Suppressor macrophage treated with lipopolysaccharide for 1 hour (primary cell): ENCODE measurements at regions not wholly inside any gene's neighbourhood (a gene's known extent, or its start where the extent isn't known, plus 50 kb on each side); places are given as distances from the start of the nearest gene placed in this dataset.
"Not testable (repeated sequence)": the region's sequence is repeated elsewhere in the genome, so short reads cannot be mapped to it uniquely, and the experiment has no call there.

Source experiments
- DNase-seq, 3 donors: peaks; one replicate each; pipeline ENCODE4 v3.0.0-alpha.2; 2020 to 2022

DNA sequence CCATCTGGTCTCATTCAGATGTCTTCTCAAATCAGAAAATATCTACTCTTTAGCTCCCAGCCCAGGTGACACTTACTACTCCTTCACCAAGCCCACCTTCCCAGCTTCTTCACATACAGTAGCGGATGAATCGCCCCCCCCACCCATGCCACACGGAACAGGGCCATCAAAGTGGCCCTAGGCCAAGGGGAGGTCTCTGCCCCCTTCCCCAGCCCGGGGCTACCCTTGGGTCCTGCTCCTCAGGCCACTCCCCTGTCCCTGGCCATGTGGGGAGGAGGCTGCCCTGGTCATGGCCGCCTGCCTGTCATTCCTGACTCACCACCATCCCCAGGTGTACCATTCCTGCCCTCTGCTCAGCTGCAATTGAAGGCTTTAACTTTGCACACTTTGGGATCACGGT, 142.8 kb downstream of the NECTIN1 start:
- no peak for DNase-seq

- DNase-seq: no peak
Measured at GRCh38 chr11:119585043-119585781, 143.8 kb downstream of the NECTIN1 start.

DNA sequence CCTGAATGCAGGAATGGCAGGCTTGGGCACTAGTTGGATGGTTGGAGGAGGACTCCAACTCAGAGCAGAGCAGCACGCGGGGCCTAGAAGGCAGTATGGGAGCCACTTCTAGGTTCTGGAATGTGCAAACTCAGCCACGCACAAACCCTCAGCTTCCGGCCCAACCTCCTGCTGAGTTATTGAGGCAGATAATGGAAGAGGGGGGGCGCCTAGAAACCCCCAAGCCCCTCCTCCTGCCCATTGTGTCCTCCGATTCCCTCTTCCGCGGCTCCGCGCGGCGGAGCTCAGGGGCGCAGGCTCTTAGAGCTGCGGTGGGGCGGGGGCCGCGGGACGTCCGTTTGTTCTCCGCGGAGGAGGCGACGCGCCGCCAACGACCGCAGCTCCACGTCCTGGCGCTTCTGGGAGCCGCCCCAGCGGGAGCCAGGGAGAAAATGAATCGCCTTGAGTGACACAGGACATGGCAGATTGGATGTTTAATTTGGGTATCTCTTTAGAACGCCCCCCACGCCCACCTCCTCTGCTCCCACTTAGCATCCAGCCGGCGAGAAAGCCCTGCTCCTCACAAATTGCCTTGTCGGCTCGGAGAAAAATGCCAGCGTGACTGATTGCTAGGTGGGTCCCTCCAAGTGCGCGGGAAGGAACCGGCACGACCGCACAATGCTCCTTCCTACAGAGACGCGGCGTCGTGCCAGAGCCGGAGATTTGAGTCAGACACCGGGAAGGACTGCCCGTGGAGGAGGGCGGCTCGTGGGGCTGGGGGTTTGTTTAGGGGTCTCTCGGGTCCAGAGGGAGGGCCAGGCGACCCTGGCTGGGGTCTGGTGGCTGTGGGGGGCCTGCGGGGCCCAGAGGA, 144.6 kb downstream of the NECTIN1 start:
- DNase-seq: peak; percentile 27 to 55 (median 36)

DNA sequence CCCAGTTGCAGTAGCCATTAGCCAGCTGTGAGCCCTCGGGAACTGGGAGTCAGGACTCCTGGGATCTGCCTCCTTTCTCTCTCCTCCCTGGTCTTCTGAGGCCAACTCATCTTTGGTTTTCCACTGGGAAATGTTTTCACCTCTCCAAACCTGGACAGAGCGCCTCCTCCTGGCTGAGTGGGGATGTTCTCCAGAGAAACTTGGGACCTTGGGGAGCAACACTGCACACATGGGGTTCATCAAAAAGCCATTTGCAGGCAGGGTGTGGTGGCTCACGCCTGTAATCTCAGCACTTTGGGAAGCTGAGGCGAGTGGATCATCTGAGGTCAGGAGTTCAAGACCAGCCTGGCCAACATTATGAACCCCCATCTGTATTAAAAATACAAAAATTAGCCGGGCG, 145.4 kb downstream of the NECTIN1 start:
- DNase-seq: no peak

- DNase-seq: not testable (repeated sequence)
Measured at GRCh38 chr11:119581396-119581795, 147.6 kb downstream of the NECTIN1 start.

- DNase-seq: no peak
Measured at GRCh38 chr11:119580751-119581150, 148.2 kb downstream of the NECTIN1 start.

- DNase-seq: peak; percentile 22 to 39 (median 22)
Measured at GRCh38 chr11:119580081-119580480, 148.9 kb downstream of the NECTIN1 start.

GRCh38 chr11:119578521-119579191, 150.3 kb downstream of the NECTIN1 start:
- peak; percentile 33 to 44 (median 40) for DNase-seq

DNA sequence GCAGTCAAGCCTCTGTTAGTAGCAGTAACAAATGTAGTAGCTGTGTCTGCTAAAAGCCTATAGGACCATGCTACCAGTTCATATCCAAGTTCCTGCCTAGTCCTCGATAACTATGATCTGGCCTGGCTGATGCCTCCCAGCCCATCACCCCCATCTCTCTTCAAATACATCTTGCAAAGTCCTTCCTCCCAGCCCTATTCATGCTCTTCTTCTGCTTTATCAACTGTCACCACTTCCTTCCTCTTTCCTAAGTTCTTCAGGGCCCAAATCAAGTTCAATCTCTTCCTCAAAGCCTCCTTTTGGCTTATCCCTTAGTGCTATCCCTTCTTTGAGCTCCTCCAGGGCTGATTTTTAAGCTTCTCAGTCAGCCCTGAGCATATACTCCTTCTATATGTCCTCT, 150.9 kb upstream of the THY1 start:
- peak; percentile 59 to 73 (median 66) for DNase-seq

DNA sequence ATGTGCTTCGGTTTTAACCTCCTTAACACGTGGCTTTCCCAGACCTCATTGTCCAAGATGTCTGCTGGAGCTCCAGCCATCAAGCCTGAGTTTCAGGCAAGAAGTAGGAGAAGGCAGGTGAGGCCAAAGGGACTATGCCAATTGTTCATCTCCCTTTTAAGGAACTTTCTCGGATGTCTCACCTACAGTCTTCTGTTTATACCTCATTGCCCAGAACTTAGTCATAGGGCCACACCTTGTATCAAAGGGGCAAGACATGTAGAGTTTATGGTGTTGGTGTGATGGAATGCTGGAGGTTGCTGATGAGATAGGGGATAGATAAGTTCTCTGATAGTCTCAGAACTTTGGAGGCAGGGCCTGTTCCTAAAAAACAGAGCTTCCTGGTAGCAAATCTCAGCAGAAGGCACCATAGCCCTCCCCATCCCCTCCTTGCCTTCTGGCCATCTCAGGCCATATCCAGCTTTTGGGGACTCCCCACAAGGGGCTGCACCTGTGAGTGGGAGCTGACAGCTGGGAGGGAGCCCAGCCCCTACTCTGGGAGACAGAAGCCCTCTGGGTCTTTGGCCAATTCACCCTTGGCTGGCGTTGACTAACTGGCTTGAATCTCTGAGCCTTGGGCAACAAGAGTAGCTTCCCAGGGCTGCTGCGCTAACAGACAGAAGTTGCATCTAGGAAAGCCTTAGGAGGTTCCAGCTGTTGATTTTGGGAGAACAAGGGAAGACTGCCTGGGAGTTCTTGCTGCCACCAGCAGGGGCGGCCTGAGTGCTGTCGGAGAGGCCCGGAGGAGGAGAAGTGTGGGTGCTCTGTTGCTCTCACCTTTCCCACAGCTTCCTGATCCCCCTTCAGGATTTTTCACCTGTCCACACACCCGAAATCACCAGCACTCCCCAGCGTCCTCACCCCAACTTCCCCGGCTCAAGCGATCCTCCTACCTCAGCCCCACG, 149.8 kb upstream of the THY1 start:
- DNase-seq: no peak

DNA sequence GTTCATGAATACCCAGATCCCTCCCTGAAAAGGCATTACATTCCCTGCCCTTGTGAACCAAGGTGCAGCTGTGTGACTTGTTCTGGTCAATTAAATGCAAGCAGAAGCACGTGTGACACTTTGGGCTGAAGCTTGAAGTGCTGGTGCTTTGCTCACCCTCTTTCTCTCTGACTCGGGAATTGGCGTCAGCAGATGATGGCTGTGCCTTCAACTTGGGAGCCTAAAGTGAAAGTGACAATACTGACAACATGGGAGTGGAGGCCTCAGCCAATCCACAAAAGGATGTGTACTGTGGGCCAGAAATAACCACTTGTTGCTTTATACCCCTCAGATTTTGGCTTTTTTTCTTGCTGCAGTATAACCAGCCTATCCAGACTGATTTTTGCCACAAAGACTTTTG, 148.3 kb upstream of the THY1 start:
- peak; percentile 35 to 46 (median 41) for DNase-seq

GRCh38 chr11:119567688-119568582, 145.0 kb upstream of the THY1 start:
- peak; percentile 15 to 30 (median 22) for DNase-seq

DNA sequence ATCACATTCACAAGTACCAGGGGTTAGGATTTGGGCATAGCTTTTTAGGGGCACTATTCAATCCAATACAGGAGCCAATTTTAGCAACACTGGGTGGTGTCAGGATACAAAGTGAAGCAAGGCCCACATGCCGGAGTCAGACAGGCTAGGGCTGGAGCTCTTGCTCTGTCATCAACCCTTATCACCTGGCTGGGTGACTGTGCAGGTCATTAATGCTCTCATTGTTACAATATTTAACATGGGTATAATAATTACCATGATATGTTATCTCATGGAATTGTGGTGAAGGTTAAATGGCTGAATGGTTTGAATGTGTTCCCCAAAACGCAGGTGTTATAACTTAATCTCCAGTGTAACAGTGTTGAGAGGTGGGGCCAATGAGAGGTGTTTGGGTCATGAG, 143.3 kb upstream of the THY1 start:
- DNase-seq: no peak

- DNase-seq: not testable (repeated sequence)
Measured at GRCh38 chr11:119565693-119566092, 142.7 kb upstream of the THY1 start.

DNA sequence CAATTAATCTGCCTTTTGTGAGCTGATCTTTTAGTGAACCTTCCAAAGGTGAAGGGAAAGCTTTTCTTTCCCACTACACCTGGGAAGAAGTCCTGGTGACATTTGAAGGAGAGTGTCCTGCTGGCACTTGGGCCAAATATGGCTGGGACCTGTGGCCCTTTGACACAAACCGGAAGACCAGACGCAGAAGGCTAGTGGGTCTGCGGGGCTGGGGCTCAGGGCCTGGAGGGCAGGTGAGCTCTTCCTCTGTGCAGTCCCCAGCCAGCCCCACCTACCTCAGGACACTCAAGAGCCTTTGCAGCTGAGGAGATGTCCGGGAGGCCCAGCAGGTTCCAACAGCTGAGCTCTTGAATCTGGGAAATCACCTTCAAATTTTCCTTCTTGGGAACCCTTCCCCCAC, 138.0 kb upstream of the THY1 start:
- DNase-seq: no peak

DNA sequence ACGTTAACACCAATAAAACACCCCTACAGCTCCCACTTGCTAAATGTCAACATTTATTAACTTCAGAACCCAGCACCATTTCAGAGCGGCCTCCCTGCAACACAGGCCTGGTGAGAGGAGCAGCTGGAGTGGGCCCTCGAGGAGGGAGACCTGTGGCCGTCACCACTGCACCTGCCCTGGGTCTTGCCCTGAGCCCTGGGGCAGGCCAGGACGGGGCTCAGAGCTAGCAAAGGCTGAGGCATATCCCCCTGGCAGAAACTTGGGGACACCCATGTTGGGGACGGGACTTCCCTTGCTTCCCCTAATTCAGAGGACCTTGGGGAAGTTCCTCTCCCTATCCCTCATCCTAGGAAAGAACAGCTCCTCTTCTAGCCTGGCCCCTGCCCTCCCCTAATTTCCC, 137.3 kb upstream of the THY1 start:
- no peak for DNase-seq

DNA sequence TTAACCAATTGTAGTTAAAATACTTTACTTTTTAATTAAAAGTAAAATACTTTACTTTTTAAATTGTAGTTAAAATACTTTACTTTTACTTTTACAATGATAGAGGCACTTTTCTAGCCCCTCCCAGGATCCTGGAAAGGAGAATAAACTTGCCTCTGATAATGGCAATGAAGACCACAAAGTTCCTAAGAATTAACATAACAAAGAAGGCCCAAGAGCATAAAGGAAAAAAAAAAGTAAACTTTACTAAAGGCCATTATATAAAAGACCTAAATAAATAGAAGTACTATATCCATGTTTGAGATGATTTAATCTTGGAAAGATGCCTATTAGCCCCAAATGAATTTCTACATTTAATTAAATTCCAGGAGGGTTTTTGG, 129.1 kb upstream of the THY1 start:
- no peak for DNase-seq

DNA sequence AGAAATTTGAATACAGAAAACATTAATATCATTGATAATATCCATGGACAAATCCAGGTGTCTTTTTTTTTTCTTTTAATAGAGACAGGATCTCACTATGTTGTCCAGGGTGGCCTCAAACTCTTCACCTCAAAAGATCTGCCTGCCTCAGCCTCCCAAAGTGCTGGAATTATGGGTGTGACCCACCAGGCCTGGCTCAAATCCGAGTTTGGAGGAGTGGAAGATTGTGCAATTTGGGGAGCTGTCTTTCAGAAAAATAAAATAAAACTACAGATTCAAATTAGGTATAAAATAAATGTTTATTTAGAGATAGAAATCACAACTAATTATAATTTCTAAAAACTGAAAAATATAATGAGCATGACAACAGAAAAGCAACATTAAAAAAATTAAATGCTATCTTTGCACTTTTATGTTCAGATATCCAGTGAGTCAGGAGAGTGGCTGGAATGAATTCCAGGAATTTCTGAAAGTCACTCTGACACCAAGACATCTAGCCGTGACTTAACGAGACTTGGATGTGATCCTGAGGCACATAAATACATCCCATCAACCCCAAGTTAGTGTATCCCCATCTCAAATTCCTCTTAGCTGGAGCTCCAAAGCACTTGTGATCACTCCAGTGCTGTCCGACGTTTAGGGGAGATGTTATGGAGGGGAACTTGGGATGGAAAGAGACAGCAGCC, 128.6 kb upstream of the THY1 start:
- DNase-seq: no peak

GRCh38 chr11:119550053-119550752, 127.2 kb upstream of the THY1 start:
- no peak for DNase-seq

DNA sequence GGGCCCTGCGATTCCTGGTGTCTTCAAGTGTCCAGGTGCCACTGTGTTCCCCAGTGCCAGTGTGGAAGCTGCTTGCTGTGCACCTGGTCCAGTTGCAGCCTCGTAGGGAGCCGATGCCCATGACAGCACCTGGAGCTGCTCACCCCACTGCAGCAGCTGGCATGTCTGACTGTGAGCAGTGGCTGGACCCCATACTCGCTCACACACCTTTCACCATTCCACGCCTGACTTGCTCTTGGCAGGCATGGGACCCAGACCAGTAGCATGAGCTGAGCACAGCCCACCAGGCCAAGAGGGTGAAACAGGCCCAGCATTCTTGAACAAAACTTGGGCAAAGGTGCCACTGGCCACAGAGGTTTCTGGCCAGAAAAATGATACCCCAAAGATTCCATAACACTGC, 124.5 kb upstream of the THY1 start:
- no peak for DNase-seq
